ENCODE measurements at regions not wholly inside any gene's neighbourhood (a gene's known extent, or its start where the extent isn't known, plus 50 kb on each side); places are given as distances from the start of the nearest gene placed in this dataset.

DNA sequence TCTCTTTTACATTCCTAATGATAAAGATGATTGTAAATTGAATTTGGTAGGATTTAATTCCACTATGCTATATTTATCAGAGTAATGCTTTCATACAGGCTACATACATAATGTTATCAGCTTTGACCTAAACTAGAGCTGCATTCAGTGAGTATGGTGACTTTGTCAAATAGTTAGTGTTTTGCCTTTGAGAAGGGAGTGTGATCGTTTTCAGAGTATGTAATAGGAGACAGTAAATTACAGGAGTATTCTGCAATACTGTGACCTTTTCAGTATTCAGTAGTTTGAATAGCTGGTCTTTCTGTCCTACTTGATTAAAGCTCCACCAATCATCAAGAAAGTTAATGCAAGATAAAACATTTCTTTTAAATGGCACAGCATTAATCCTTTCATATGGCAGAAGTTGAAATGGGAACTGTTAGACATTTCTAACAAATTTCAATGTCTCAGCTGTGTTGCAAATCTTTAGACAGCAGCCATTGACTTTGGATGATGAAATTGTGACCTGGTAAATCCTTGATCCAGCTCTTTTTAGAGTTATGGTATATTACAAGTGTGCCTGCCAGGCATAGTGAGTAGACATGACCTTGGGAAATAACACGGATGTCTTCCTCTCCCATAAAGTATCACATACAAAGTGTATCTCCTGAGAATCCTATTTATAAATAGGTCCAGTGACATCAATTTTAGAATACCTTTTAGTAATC lies 455.3 kb downstream of the KCTD8 start:
- Histone ChIP-seq H2AFZ (ENCODE audit: low read depth, low read length) (no peak overlapping the region), H3K4me3 (replicated peaks in 1 of 3; ENCODE audit: insufficient read depth in 1 of 3, low read depth in 1 of 3, low read length in 3 of 3) (no peak overlapping the region), H3K36me3 (ENCODE audit: control insufficient read depth in 2 of 2, extremely low read depth in 1 of 2, insufficient read depth in 2 of 2, low read length in 2 of 2) (no peaks in the 10 kb centered on the region), H3K27me3 (ENCODE audit: control insufficient read depth in 2 of 2, insufficient read depth in 2 of 2, low read length in 2 of 2) (no peaks in the 10 kb centered on the region), H3K27ac (ENCODE audit: insufficient read depth, low read depth, low read length) (no peak overlapping the region), H3K9me1 (replicated peaks; ENCODE audit: control insufficient read depth, extremely low read depth, insufficient read depth, low read length) (no peaks in the 10 kb centered on the region), H3K79me2 (ENCODE audit: control insufficient read depth, insufficient read depth, low read length) (no peaks in the 10 kb centered on the region), H3K4me1 (ENCODE audit: control insufficient read depth, extremely low read depth, insufficient read depth, low read length) (no peaks in the 10 kb centered on the region), H3K4me2 (ENCODE audit: insufficient read depth, low read length) (no peak overlapping the region), H3K9me3 (replicated peaks; ENCODE audit: control insufficient read depth, insufficient read depth, low read length) (no peaks in the 10 kb centered on the region), H3K9ac (replicated peaks; ENCODE audit: extremely low read depth, insufficient read depth, low read length) (no peak overlapping the region), H4K20me1 (replicated peaks; ENCODE audit: control insufficient read depth, extremely low read depth, insufficient read depth, low read length) (no peaks in the 10 kb centered on the region)
- dilution Hi-C loops (cut with MboI; ENCODE audit: extremely low pct_ligation_motif_present, low sequenced_read_pairs) (no loop called here), intact Hi-C loops (cut with micrococcal nuclease) (no loop called here)
- ChIA-PET CTCF (interaction anchor here (0.5 to 1.2 kb wide), 2 partner anchors 32 to 1652 kb away, joined by 3 read pairs; no protein-coding TSS in a partner anchor), POLR2A (no interaction called here)
- FAIRE-seq: no peak
- TF ChIP-seq, protein P1, sequence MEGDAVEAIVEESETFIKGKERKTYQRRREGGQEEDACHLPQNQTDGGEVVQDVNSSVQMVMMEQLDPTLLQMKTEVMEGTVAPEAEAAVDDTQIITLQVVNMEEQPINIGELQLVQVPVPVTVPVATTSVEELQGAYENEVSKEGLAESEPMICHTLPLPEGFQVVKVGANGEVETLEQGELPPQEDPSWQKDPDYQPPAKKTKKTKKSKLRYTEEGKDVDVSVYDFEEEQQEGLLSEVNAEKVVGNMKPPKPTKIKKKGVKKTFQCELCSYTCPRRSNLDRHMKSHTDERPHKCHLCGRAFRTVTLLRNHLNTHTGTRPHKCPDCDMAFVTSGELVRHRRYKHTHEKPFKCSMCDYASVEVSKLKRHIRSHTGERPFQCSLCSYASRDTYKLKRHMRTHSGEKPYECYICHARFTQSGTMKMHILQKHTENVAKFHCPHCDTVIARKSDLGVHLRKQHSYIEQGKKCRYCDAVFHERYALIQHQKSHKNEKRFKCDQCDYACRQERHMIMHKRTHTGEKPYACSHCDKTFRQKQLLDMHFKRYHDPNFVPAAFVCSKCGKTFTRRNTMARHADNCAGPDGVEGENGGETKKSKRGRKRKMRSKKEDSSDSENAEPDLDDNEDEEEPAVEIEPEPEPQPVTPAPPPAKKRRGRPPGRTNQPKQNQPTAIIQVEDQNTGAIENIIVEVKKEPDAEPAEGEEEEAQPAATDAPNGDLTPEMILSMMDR (IDR thresholded peaks at IDR 0.05; ENCODE audit: extremely low read depth in 1 of 2, insufficient read depth in 1 of 2, low read depth in 1 of 2, low read length in 2 of 2): no peak
- TF ChIP-seq FOS (IDR thresholded peaks at IDR 0.05; ENCODE audit: borderline replicate concordance, insufficient read depth, low read length) (no peak), GATA2 (IDR thresholded peaks at IDR 0.05; ENCODE audit: insufficient read depth, insufficient read length, low read depth, low read length) (no peak), JUN (IDR thresholded peaks at IDR 0.05; ENCODE audit: borderline replicate concordance, insufficient read depth, insufficient read length, low read depth) (no peak), EZH2 (IDR thresholded peaks at IDR 0.05; ENCODE audit: borderline replicate concordance, low read depth, low read length, severe bottlenecking) (no peak), POLR2AphosphoS5 (IDR thresholded peaks at IDR 0.05; ENCODE audit: insufficient read depth, low read depth, low read length) (no peak), POLR2A (IDR thresholded peaks at IDR 0.05; ENCODE audit: low read depth, low read length) (no peak), MYC (IDR thresholded peaks at IDR 0.05; ENCODE audit: low read depth, low read length) (no peak)
- TF ChIP-seq, protein P2, sequence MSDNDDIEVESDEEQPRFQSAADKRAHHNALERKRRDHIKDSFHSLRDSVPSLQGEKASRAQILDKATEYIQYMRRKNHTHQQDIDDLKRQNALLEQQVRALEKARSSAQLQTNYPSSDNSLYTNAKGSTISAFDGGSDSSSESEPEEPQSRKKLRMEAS (IDR thresholded peaks at IDR 0.05; ENCODE audit: insufficient read depth, insufficient read length): no peak
- no TSS peak for BruUV-seq (replicated peaks)
- no peak for DNase-seq (ENCODE audit: low read depth, low spot score)
